ENCODE measurements at regions not wholly inside any gene's neighbourhood (a gene's known extent, or its start where the extent isn't known, plus 50 kb on each side); places are given as distances from the start of the nearest gene placed in this dataset.

- Mint-ChIP-seq H3K36me3 (ENCODE audit: low read depth, unreplicated experiment) (no peaks in the 10 kb centered on the region), H3K4me1 (ENCODE audit: low read depth, unreplicated experiment) (peaks cover 7% of the 10 kb centered on the region), H3K27ac (ENCODE audit: unreplicated experiment) (no peak overlapping the region), H3K9me3 (ENCODE audit: unreplicated experiment) (peaks cover 6% of the 10 kb centered on the region), H3K27me3 (ENCODE audit: low read depth, unreplicated experiment) (peaks cover 17% of the 10 kb centered on the region), H3K4me3 (ENCODE audit: unreplicated experiment) (no peak overlapping the region)
- Histone ChIP-seq H3K4me3 (ENCODE audit: insufficient read depth, low read depth, low read length) (no peak overlapping the region), H4K20me1 (ENCODE audit: insufficient read depth, low read length) (no peaks in the 10 kb centered on the region), H3K79me2 (ENCODE audit: insufficient read depth, low read length) (no peaks in the 10 kb centered on the region), H3K9me3 (ENCODE audit: insufficient read depth, low read depth, low read length) (no peaks in the 10 kb centered on the region), H2AFZ (ENCODE audit: low read depth, low read length) (no peak overlapping the region), H3K27ac (ENCODE audit: low read depth, low read length) (no peak overlapping the region), H3K36me3 (ENCODE audit: insufficient read depth, low read length) (no peaks in the 10 kb centered on the region), H3K27me3 (ENCODE audit: insufficient read depth, low read length) (peaks cover 23% of the 10 kb centered on the region), H3K4me2 (ENCODE audit: low read length) (no peak overlapping the region), H3K4me1 (ENCODE audit: insufficient read depth, low read length) (no peaks in the 10 kb centered on the region), H3K9ac (ENCODE audit: low read length) (no peak overlapping the region)
- FAIRE-seq (no peak), DNase-seq (ENCODE audit: low read depth) (no peak)
- TF ChIP-seq CTCF (IDR thresholded peaks at IDR 0.05; ENCODE audit: insufficient read depth, low read depth, low read length) = no peak
- no peak for TF ChIP-seq EZH2 (IDR thresholded peaks at IDR 0.05; ENCODE audit: insufficient read depth, low read length)
Observed at GRCh38 chr1:30054126-30054525, 669.3 kb downstream of the MATN1 start.

- no peaks in the 10 kb centered on the region for H3K36me3 ChIP-seq (ENCODE audit: insufficient read depth, low read length)
- DNase-seq (ENCODE audit: low read depth) (no peak), FAIRE-seq (no peak)
- H3K4me1 ChIP-seq (ENCODE audit: insufficient read depth, low read length) = no peaks in the 10 kb centered on the region
- H3K27me3 ChIP-seq (ENCODE audit: insufficient read depth, low read length) = peaks cover 23% of the 10 kb centered on the region
- no peaks in the 10 kb centered on the region for H3K79me2 ChIP-seq (ENCODE audit: insufficient read depth, low read length)
- Mint-ChIP-seq H3K27ac (ENCODE audit: unreplicated experiment) (no peak overlapping the region), H3K27me3 (ENCODE audit: low read depth, unreplicated experiment) (peaks cover 22% of the 10 kb centered on the region), H3K36me3 (ENCODE audit: low read depth, unreplicated experiment) (no peaks in the 10 kb centered on the region), H3K4me3 (ENCODE audit: unreplicated experiment) (no peak overlapping the region), H3K4me1 (ENCODE audit: low read depth, unreplicated experiment) (no peaks in the 10 kb centered on the region), H3K9me3 (ENCODE audit: unreplicated experiment) (peaks cover 6% of the 10 kb centered on the region)
- H3K9ac ChIP-seq (ENCODE audit: low read length) = no peak overlapping the region
- H3K9me3 ChIP-seq (ENCODE audit: insufficient read depth, low read depth, low read length) = no peaks in the 10 kb centered on the region
- H3K27ac ChIP-seq (ENCODE audit: low read depth, low read length) = no peak overlapping the region
- no peak for TF ChIP-seq EZH2 (IDR thresholded peaks at IDR 0.05; ENCODE audit: insufficient read depth, low read length)
- TF ChIP-seq CTCF (IDR thresholded peaks at IDR 0.05; ENCODE audit: insufficient read depth, low read depth, low read length) = no peak
- H4K20me1 ChIP-seq (ENCODE audit: insufficient read depth, low read length) = no peaks in the 10 kb centered on the region
- no peak overlapping the region for H3K4me3 ChIP-seq (ENCODE audit: insufficient read depth, low read depth, low read length)
- no peak overlapping the region for H2AFZ ChIP-seq (ENCODE audit: low read depth, low read length)
- no peak overlapping the region for H3K4me2 ChIP-seq (ENCODE audit: low read length)
Observed at GRCh38 chr1:30052178-30052577, 671.2 kb downstream of the MATN1 start.

- peaks cover 23% of the 10 kb centered on the region for H3K27me3 ChIP-seq (ENCODE audit: insufficient read depth, low read length)
- no peak overlapping the region for H3K4me2 ChIP-seq (ENCODE audit: low read length)
- no peak overlapping the region for H3K4me3 Mint-ChIP-seq (ENCODE audit: unreplicated experiment)
- DNase-seq (ENCODE audit: low read depth) (no peak), FAIRE-seq (no peak)
- no peaks in the 10 kb centered on the region for H3K36me3 Mint-ChIP-seq (ENCODE audit: low read depth, unreplicated experiment)
- H3K4me1 Mint-ChIP-seq (ENCODE audit: low read depth, unreplicated experiment) = no peaks in the 10 kb centered on the region
- no peak overlapping the region for H3K27ac Mint-ChIP-seq (ENCODE audit: unreplicated experiment)
- no peaks in the 10 kb centered on the region for H3K9me3 ChIP-seq (ENCODE audit: insufficient read depth, low read depth, low read length)
- peaks cover 6% of the 10 kb centered on the region for H3K9me3 Mint-ChIP-seq (ENCODE audit: unreplicated experiment)
- no peaks in the 10 kb centered on the region for H3K79me2 ChIP-seq (ENCODE audit: insufficient read depth, low read length)
- H3K36me3 ChIP-seq (ENCODE audit: insufficient read depth, low read length) = no peaks in the 10 kb centered on the region
- no peaks in the 10 kb centered on the region for H4K20me1 ChIP-seq (ENCODE audit: insufficient read depth, low read length)
- no peak for TF ChIP-seq EZH2 (IDR thresholded peaks at IDR 0.05; ENCODE audit: insufficient read depth, low read length)
- TF ChIP-seq CTCF (IDR thresholded peaks at IDR 0.05; ENCODE audit: insufficient read depth, low read depth, low read length) = no peak
- peaks cover 22% of the 10 kb centered on the region for H3K27me3 Mint-ChIP-seq (ENCODE audit: low read depth, unreplicated experiment)
- no peak overlapping the region for H3K9ac ChIP-seq (ENCODE audit: low read length)
- H2AFZ ChIP-seq (ENCODE audit: low read depth, low read length) = no peak overlapping the region
- no peaks in the 10 kb centered on the region for H3K4me1 ChIP-seq (ENCODE audit: insufficient read depth, low read length)
- H3K4me3 ChIP-seq (ENCODE audit: insufficient read depth, low read depth, low read length) = no peak overlapping the region
- no peak overlapping the region for H3K27ac ChIP-seq (ENCODE audit: low read depth, low read length)
Observed at GRCh38 chr1:30051777-30052176, 671.6 kb downstream of the MATN1 start.
